WI38 (cell line): ENCODE measurements at regions not wholly inside any gene's neighbourhood (a gene's known extent, or its start where the extent isn't known, plus 50 kb on each side); places are given as distances from the start of the nearest gene placed in this dataset.

Experiments used
- H3K4me3 ChIP-seq: 2 replicates; pipeline ENCODE4 v1.5.1; 2011; ENCODE audit warnings: low read depth, mild to moderate bottlenecking, control low read depth, low read length
- CTCF ChIP-seq: IDR thresholded peaks from 2 replicates; pipeline ENCODE4 v1.5.1; 2012; ENCODE audit warnings: low read depth, mild to moderate bottlenecking, control low read depth, low read length

GRCh38 chr20:11729806-11730205 is 187.9 kb upstream of the BTBD3 start:
- no peak overlapping the region for H3K4me3 ChIP-seq
- TF ChIP-seq CTCF = no peak

- H3K4me3 ChIP-seq = no peak overlapping the region
- no peak for TF ChIP-seq CTCF
Observed at GRCh38 chr20:11734431-11734830, 183.3 kb upstream of the BTBD3 start.

- no peak for TF ChIP-seq CTCF
Observed at GRCh38 chr20:11738852-11739251, 178.8 kb upstream of the BTBD3 start.

GRCh38 chr20:11740975-11741374 is 176.7 kb upstream of the BTBD3 start:
- no peak for TF ChIP-seq CTCF
- no peak overlapping the region for H3K4me3 ChIP-seq

More at GRCh38 chr20:11738852-11739251, 178.8 kb upstream of the BTBD3 start:
- H3K4me3 ChIP-seq = no peak overlapping the region

GRCh38 chr20:11745145-11745544 is 172.5 kb upstream of the BTBD3 start:
- no peak for TF ChIP-seq CTCF
- no peak overlapping the region for H3K4me3 ChIP-seq

GRCh38 chr20:11748436-11748835 is 169.3 kb upstream of the BTBD3 start:
- no peak for TF ChIP-seq CTCF
- no peak overlapping the region for H3K4me3 ChIP-seq

GRCh38 chr20:11752336-11752735 is 165.4 kb upstream of the BTBD3 start:
- TF ChIP-seq CTCF = no peak
- H3K4me3 ChIP-seq = no peak overlapping the region
